WERI-Rb-1 (cell line): ENCODE measurements at regions not wholly inside any gene's neighbourhood (a gene's known extent, or its start where the extent isn't known, plus 50 kb on each side); places are given as distances from the start of the nearest gene placed in this dataset.

Source experiments
- DNase-seq: peaks from one replicate; pipeline ENCODE4 v3.0.0-alpha.2; 2020
- H3K27ac ChIP-seq: fragments of 250-450 bp; sonication (Bioruptor Pico); 2 replicates; pipeline ENCODE4 v1.5.1; 2020; ENCODE audit warnings: mild to moderate bottlenecking, moderate library complexity
- H3K27me3 ChIP-seq: fragments of 250-450 bp; sonication (Bioruptor Pico); 2 replicates; pipeline ENCODE4 v1.5.1; 2021; ENCODE audit warnings: mild to moderate bottlenecking, low read depth, moderate library complexity; ENCODE audit not compliant: insufficient read depth, severe bottlenecking
- H3K36me3 ChIP-seq: fragments of 250-450 bp; sonication (Bioruptor Pico); 2 replicates; pipeline ENCODE4 v1.5.1; 2020; ENCODE audit warnings: mild to moderate bottlenecking, moderate library complexity
- H3K4me3 ChIP-seq: 2 replicates; pipeline ENCODE4 v1.5.1; 2011; ENCODE audit warnings: low read depth, mild to moderate bottlenecking, control low read depth, low read length
- H3K9me3 ChIP-seq: fragments of 250-450 bp; sonication (Bioruptor Pico); 2 replicates; pipeline ENCODE4 v1.5.1; 2021; ENCODE audit warnings: mild to moderate bottlenecking, moderate library complexity; ENCODE audit not compliant: severe bottlenecking
- CTCF ChIP-seq: IDR thresholded peaks from 2 replicates; pipeline ENCODE4 v1.5.1; 2011; ENCODE audit warnings: low read depth, mild to moderate bottlenecking, control low read depth, inconsistent platforms, low read length

GRCh38 chr9:91137391-91137790, 224.3 kb downstream of the AUH start:
- Histone ChIP-seq H3K36me3 (no peaks in the 10 kb centered on the region), H3K27me3 (no peaks in the 10 kb centered on the region), H3K9me3 (no peaks in the 10 kb centered on the region), H3K4me3 (no peak overlapping the region), H3K27ac (no peak overlapping the region)
- DNase-seq, result no peak
- no peak for TF ChIP-seq CTCF

- Histone ChIP-seq H3K27me3 (no peaks in the 10 kb centered on the region), H3K4me3 (no peak overlapping the region), H3K27ac (no peak overlapping the region), H3K36me3 (no peaks in the 10 kb centered on the region), H3K9me3 (no peaks in the 10 kb centered on the region)
- no peak for DNase-seq
- no peak for TF ChIP-seq CTCF
These were observed 223.0 kb downstream of the AUH start for GRCh38 chr9:91138760-91139159.

GRCh38 chr9:91141407-91141965, 220.2 kb downstream of the AUH start:
- no peak for TF ChIP-seq CTCF
- Histone ChIP-seq H3K27me3 (no peaks in the 10 kb centered on the region), H3K27ac (no peak overlapping the region), H3K4me3 (no peak overlapping the region), H3K9me3 (no peaks in the 10 kb centered on the region), H3K36me3 (no peaks in the 10 kb centered on the region)
- no peak for DNase-seq

- DNase-seq, result no peak
- no peak for TF ChIP-seq CTCF
- no peak overlapping the region for H3K27ac ChIP-seq
These were observed 218.6 kb downstream of the AUH start for GRCh38 chr9:91143162-91143561.

GRCh38 chr9:91143642-91144041, 218.1 kb downstream of the AUH start:
- no peaks in the 10 kb centered on the region for H3K9me3 ChIP-seq
- no peak for DNase-seq
- no peaks in the 10 kb centered on the region for H3K36me3 ChIP-seq
- H3K27ac ChIP-seq, result no peak overlapping the region
- no peaks in the 10 kb centered on the region for H3K27me3 ChIP-seq
- TF ChIP-seq CTCF, result no peak
- no peak overlapping the region for H3K4me3 ChIP-seq

More at GRCh38 chr9:91143162-91143561, 218.6 kb downstream of the AUH start:
- no peaks in the 10 kb centered on the region for H3K27me3 ChIP-seq
- H3K9me3 ChIP-seq, result no peaks in the 10 kb centered on the region
- H3K36me3 ChIP-seq, result no peaks in the 10 kb centered on the region
- H3K4me3 ChIP-seq, result no peak overlapping the region

GRCh38 chr9:91144769-91145168, 216.9 kb downstream of the AUH start:
- no peaks in the 10 kb centered on the region for H3K36me3 ChIP-seq
- TF ChIP-seq CTCF, result no peak
- no peak for DNase-seq
- H3K27me3 ChIP-seq, result no peaks in the 10 kb centered on the region
- no peak overlapping the region for H3K4me3 ChIP-seq
- H3K27ac ChIP-seq, result no peak overlapping the region
- H3K9me3 ChIP-seq, result no peaks in the 10 kb centered on the region
